ENCODE measurements at regions not wholly inside any gene's neighbourhood (a gene's known extent, or its start where the extent isn't known, plus 50 kb on each side); places are given as distances from the start of the nearest gene placed in this dataset.

- intact Hi-C loops (cut with DNase I; ENCODE audit: low total_unique reads): no loop called here
- Histone ChIP-seq H3K27ac (peak overlapping the region in 1 of 2 donors; percentile 17), H3K4me3 (no peak overlapping the region), H3K27me3 (no peaks in the 10 kb centered on the region), H3K4me1 (no peaks in the 10 kb centered on the region), H3K36me3 (no peaks in the 10 kb centered on the region), H3K9me3 (no peaks in the 10 kb centered on the region)
- DNase-seq (ENCODE audit: low spot score in 2 of 2): peak in 1 of 2 donors; percentile 24
- TF ChIP-seq POLR2A (IDR thresholded peaks at IDR 0.05) (no peak), CTCF (IDR thresholded peaks at IDR 0.05) (no peak), POLR2AphosphoS5 (IDR thresholded peaks at IDR 0.05) (no peak)
Measured at GRCh38 chr6:22113026-22113766, 183.6 kb downstream of the PRL start.

- Histone ChIP-seq H3K36me3 (no peaks in the 10 kb centered on the region), H3K27me3 (no peaks in the 10 kb centered on the region), H3K27ac (no peak overlapping the region), H3K4me3 (no peak overlapping the region), H3K9me3 (no peaks in the 10 kb centered on the region), H3K4me1 (no peaks in the 10 kb centered on the region)
- no peak for TF ChIP-seq POLR2AphosphoS5 (IDR thresholded peaks at IDR 0.05)
- TF ChIP-seq CTCF (IDR thresholded peaks at IDR 0.05): no peak
- TF ChIP-seq POLR2A (IDR thresholded peaks at IDR 0.05): no peak
- intact Hi-C loops (cut with DNase I; ENCODE audit: low total_unique reads): loop anchor here (5.0 kb wide), 1 partner anchor 1608 kb away; no protein-coding TSS in a partner anchor
- DNase-seq (ENCODE audit: low spot score in 2 of 2): no peak
Measured at GRCh38 chr6:22115559-22115958, 181.3 kb downstream of the PRL start.

GRCh38 chr6:22117631-22118030 is 179.2 kb downstream of the PRL start:
- DNase-seq (ENCODE audit: low spot score in 2 of 2): no peak
- Histone ChIP-seq H3K36me3 (no peaks in the 10 kb centered on the region), H3K27ac (no peak overlapping the region), H3K4me1 (no peaks in the 10 kb centered on the region), H3K9me3 (no peaks in the 10 kb centered on the region), H3K4me3 (no peak overlapping the region), H3K27me3 (no peaks in the 10 kb centered on the region)
- intact Hi-C loops (cut with DNase I; ENCODE audit: low total_unique reads): loop anchor here (5.0 kb wide), 1 partner anchor 1610 kb away; no protein-coding TSS in a partner anchor
- TF ChIP-seq POLR2AphosphoS5 (IDR thresholded peaks at IDR 0.05) (no peak), POLR2A (IDR thresholded peaks at IDR 0.05) (no peak), CTCF (IDR thresholded peaks at IDR 0.05) (no peak)

- Histone ChIP-seq H3K4me3 (no peak overlapping the region), H3K36me3 (no peaks in the 10 kb centered on the region), H3K4me1 (no peaks in the 10 kb centered on the region), H3K9me3 (no peaks in the 10 kb centered on the region), H3K27me3 (no peaks in the 10 kb centered on the region), H3K27ac (no peak overlapping the region)
- no peak for DNase-seq (ENCODE audit: low spot score in 2 of 2)
- TF ChIP-seq CTCF (IDR thresholded peaks at IDR 0.05) (no peak), POLR2AphosphoS5 (IDR thresholded peaks at IDR 0.05) (no peak), POLR2A (IDR thresholded peaks at IDR 0.05) (no peak)
- intact Hi-C loops (cut with DNase I; ENCODE audit: low total_unique reads): loop anchor here (5.0 kb wide), 1 partner anchor 1612 kb away; no protein-coding TSS in a partner anchor
Measured at GRCh38 chr6:22119500-22119899, 177.3 kb downstream of the PRL start.

GRCh38 chr6:22124756-22125155 is 172.1 kb downstream of the PRL start:
- no peaks in the 10 kb centered on the region for H3K4me1 ChIP-seq
- H3K27me3 ChIP-seq: no peaks in the 10 kb centered on the region
- intact Hi-C loops (cut with DNase I; ENCODE audit: low total_unique reads): no loop called here
- TF ChIP-seq POLR2AphosphoS5 (IDR thresholded peaks at IDR 0.05): no peak
- TF ChIP-seq CTCF (IDR thresholded peaks at IDR 0.05): no peak
- no peak for TF ChIP-seq POLR2A (IDR thresholded peaks at IDR 0.05)
- no peaks in the 10 kb centered on the region for H3K36me3 ChIP-seq
- no peak for DNase-seq (ENCODE audit: low spot score in 2 of 2)
- no peak overlapping the region for H3K27ac ChIP-seq
- peaks cover 5 to 7% of the 10 kb centered on the region in 2 donors for H3K9me3 ChIP-seq
- no peak overlapping the region for H3K4me3 ChIP-seq

Data from breast epithelium (tissue), 4 donors.